MM.1S (cell line): ENCODE measurements at regions not wholly inside any gene's neighbourhood (a gene's known extent, or its start where the extent isn't known, plus 50 kb on each side); places are given as distances from the start of the nearest gene placed in this dataset.

Source experiments
- EZH2 ChIP-seq: fragments of 300-600 bp; sonication (generic); optimal IDR thresholded peaks from 2 replicates; pipeline ENCODE3; 2017; ENCODE audit warnings: low read depth, mild to moderate bottlenecking, antibody characterized with exemption, low read length, mixed read lengths
- EZH2phosphoT487 ChIP-seq: fragments of 300-600 bp; sonication (generic); IDR thresholded peaks from 2 replicates; pipeline ENCODE4 v1.6.1; 2018; ENCODE audit warnings: antibody characterized with exemption, low read length
- TF ChIP-seq, protein P1 (sequence below): fragments of 300-600 bp; sonication (generic); IDR thresholded peaks from 2 replicates; pipeline ENCODE4 v1.5.1; 2016; ENCODE audit warnings: antibody characterized with exemption, low read length, mixed read lengths

- TF ChIP-seq EZH2phosphoT487 (no peak), EZH2 (no peak)
- TF ChIP-seq, protein P1, sequence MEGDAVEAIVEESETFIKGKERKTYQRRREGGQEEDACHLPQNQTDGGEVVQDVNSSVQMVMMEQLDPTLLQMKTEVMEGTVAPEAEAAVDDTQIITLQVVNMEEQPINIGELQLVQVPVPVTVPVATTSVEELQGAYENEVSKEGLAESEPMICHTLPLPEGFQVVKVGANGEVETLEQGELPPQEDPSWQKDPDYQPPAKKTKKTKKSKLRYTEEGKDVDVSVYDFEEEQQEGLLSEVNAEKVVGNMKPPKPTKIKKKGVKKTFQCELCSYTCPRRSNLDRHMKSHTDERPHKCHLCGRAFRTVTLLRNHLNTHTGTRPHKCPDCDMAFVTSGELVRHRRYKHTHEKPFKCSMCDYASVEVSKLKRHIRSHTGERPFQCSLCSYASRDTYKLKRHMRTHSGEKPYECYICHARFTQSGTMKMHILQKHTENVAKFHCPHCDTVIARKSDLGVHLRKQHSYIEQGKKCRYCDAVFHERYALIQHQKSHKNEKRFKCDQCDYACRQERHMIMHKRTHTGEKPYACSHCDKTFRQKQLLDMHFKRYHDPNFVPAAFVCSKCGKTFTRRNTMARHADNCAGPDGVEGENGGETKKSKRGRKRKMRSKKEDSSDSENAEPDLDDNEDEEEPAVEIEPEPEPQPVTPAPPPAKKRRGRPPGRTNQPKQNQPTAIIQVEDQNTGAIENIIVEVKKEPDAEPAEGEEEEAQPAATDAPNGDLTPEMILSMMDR, result no peak
These were observed 246.7 kb downstream of the HS3ST1 start for GRCh38 chr4:11182031-11182430.
